Large intestine (tissue), 3 donors: ENCODE measurements at regions not wholly inside any gene's neighbourhood (a gene's known extent, or its start where the extent isn't known, plus 50 kb on each side); places are given as distances from the start of the nearest gene placed in this dataset.
"Not testable (repeated sequence)": the region's sequence is repeated elsewhere in the genome, so short reads cannot be mapped to it uniquely, and the experiment has no call there.

Source experiments
- DNase-seq, 2 donors: peaks; one replicate each; pipeline versions ENCODE4 v3.0.0 to v3.0.0-alpha.2; 2013
- H3K27ac ChIP-seq: one replicate; pipeline ENCODE4 v1.5.1; 2013; ENCODE audit warnings: low read length
- H3K27me3 ChIP-seq: 2 replicates; pipeline ENCODE4 v1.6.1; 2013; ENCODE audit warnings: low read length; ENCODE audit not compliant: control insufficient read depth, insufficient read depth
- H3K36me3 ChIP-seq: 2 replicates; pipeline ENCODE4 v1.6.1; 2013; ENCODE audit warnings: low read length; ENCODE audit not compliant: control insufficient read depth, insufficient read depth
- H3K4me1 ChIP-seq: one replicate; pipeline ENCODE4 v1.6.1; 2013; ENCODE audit warnings: low read length; ENCODE audit not compliant: control insufficient read depth, insufficient read depth
- H3K4me3 ChIP-seq: one replicate; pipeline ENCODE4 v1.5.1; 2013; ENCODE audit warnings: low read length
- H3K9me3 ChIP-seq: one replicate; pipeline ENCODE4 v1.6.1; 2013; ENCODE audit warnings: mild to moderate bottlenecking, low read depth, low read length, moderate library complexity; ENCODE audit not compliant: control insufficient read depth
- WGBS: methylation state at CpG from one replicate; pipeline ENCODE4 v1.1.5; 2013; ENCODE audit warnings: low lambda C conversion rate; ENCODE audit not compliant: insufficient coverage; 5-methylcytosine and 5-hydroxymethylcytosine counted together

DNA sequence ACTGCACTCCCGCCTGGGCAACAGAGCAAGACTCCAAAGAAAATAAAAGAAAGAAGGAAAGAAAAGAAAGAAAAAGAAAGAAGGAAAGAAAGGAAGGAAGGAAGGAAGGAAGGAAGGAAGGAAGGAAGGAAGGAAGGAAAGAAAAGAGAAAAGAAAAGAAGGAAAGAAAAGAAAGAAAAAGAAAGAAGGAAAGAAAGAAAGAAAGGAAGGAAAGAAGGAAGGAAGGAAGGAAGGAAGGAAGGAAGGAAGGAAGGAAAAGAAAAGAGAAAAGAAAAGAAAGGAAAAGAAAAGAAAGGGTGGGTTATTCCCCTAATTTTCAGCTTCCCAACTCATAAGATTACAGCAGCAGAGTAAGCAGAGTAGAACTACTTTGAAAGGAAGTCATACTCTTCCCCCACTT, 64.4 kb downstream of the TMEM200C start:
- not testable (repeated sequence) for H3K36me3 ChIP-seq, H3K4me3 ChIP-seq, H3K4me1 ChIP-seq, H3K9me3 ChIP-seq, DNase-seq, H3K27me3 ChIP-seq, H3K27ac ChIP-seq
- WGBS, result 100% methylated on average over 1 of the region's 1 CpG

DNA sequence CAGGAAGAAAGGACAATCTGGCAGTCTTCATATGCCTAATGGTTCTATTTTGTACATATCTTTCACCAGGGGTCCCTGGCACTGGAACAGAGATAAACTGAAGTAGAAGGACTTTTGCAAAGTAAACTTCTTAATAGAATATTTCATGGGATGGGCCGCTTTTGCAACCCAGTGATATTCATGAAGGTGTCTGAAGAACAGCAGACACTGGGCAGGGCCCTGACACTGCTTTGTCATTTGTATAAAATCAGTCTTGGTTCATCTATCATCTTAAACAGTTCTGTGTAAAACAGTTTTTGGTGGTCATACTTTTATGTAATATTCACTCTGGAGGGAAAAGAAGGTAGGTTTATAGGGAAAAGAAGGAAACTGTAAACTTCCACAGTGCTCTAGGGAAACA, 66.4 kb downstream of the TMEM200C start:
- no peak overlapping the region for H3K27ac ChIP-seq
- H3K27me3 ChIP-seq, result no peaks in the 10 kb centered on the region
- no peaks in the 10 kb centered on the region for H3K4me1 ChIP-seq
- no peaks in the 10 kb centered on the region for H3K9me3 ChIP-seq
- no peak for DNase-seq
- H3K4me3 ChIP-seq, result no peak overlapping the region
- WGBS, result no CpG with 5 or more reads among the region's 1 CpG
- no peaks in the 10 kb centered on the region for H3K36me3 ChIP-seq

DNA sequence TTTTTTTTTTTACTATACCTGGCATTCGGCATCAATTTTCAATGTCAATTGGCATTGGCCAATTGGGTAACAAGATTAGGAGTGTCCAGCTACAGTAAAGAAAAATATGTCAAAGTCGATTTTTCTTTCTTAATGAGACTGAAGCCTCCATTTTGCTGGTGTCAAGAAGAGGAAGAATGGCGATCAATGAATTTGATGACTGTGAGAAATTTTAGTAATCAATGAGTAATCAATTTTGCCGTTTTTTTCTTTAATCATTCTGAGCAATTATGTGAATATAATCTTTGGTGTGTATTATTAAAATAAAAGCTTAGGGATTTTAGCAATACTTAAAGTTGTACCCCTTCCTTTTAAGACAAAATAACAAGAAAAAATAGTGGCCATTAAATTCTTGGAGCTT, 69.7 kb downstream of the TMEM200C start:
- Histone ChIP-seq H3K9me3 (no peaks in the 10 kb centered on the region), H3K36me3 (no peaks in the 10 kb centered on the region), H3K27ac (no peak overlapping the region), H3K27me3 (no peaks in the 10 kb centered on the region), H3K4me3 (no peak overlapping the region), H3K4me1 (no peaks in the 10 kb centered on the region)
- 92% methylated on average over 2 of the region's 4 CpGs for WGBS
- no peak for DNase-seq

DNA sequence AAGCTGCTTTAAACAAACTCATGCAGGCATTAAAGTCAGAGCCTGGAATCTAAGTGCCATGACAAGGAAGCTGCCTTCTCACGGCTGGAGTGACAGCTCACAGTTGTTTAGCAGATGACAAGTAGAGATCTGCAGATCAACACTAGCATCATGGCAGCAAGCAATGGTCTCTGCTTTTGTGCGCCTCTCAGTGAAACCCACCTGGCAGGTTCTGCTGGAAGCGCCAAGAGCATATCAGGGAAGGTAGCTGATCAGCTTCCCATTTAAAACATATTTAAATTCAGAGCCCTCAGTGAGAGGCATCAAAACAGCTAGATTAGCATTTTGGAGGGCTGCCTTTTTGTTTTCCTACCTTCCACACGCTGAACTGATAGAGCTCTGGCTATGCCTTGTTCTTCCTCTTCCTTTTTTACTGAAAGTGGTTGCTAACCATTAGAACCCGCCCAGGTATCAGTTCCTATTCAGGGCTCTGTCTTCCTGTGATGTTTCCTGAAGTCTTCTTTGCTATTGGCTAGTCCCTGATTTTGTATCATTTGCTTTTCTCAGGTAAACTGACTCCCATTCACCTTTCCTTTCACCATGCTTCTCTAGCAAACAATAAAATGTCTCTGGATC, 70.8 kb downstream of the TMEM200C start:
- Histone ChIP-seq H3K27me3 (no peaks in the 10 kb centered on the region), H3K4me1 (no peaks in the 10 kb centered on the region), H3K4me3 (no peak overlapping the region), H3K27ac (no peak overlapping the region), H3K36me3 (no peaks in the 10 kb centered on the region), H3K9me3 (no peaks in the 10 kb centered on the region)
- no peak for DNase-seq
- 45% methylated on average over 2 of the region's 5 CpGs for WGBS

DNA sequence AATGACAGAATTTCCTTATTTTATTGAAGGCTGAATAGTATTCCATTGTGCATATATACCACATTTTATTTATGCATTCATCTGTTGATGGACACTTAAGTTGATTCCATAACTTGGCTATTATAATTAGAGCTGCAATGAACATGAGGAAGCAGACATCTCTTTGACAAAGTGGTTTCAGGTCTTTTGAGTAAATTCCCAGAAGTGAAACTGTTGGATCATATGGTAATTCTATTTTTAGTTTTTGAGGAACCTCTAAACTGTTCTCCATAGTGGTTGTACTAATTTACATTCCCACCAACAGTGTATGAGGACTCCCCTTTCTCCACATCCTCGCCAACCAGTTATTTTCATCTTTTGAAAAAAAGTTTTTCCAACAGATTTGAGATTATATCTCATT, 77.5 kb downstream of the TMEM200C start:
- 100% methylated on average over 1 of the region's 1 CpG for WGBS
- Histone ChIP-seq H3K36me3 (no peaks in the 10 kb centered on the region), H3K4me3 (no peak overlapping the region), H3K27ac (no peak overlapping the region), H3K27me3 (no peaks in the 10 kb centered on the region), H3K9me3 (no peaks in the 10 kb centered on the region), H3K4me1 (no peaks in the 10 kb centered on the region)
- no peak for DNase-seq

DNA sequence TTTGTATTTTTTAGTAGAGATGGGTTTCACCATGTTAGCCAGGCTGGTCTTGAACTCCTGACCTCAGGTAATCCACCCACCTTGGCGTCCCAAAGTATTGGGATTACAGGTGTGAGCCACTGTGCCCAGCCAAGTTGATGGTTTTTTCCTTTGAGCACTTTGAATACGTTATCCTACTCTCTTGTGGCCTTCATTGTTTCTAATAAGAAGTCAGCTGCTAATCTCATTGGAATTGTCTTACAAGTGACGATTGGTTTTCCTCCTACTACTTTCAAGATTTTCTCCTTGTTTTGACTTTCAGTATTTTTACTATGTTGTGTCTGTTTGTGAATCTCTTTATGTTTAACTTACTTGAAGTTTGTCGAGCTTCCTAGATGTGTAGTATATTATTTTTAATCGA, 88.5 kb downstream of the TMEM200C start:
- Histone ChIP-seq H3K36me3 (no peaks in the 10 kb centered on the region), H3K4me3 (no peak overlapping the region), H3K27me3 (no peaks in the 10 kb centered on the region), H3K4me1 (no peaks in the 10 kb centered on the region), H3K9me3 (no peaks in the 10 kb centered on the region), H3K27ac (no peak overlapping the region)
- WGBS, result 95% methylated on average over 3 of the region's 5 CpGs
- DNase-seq, result no peak

DNA sequence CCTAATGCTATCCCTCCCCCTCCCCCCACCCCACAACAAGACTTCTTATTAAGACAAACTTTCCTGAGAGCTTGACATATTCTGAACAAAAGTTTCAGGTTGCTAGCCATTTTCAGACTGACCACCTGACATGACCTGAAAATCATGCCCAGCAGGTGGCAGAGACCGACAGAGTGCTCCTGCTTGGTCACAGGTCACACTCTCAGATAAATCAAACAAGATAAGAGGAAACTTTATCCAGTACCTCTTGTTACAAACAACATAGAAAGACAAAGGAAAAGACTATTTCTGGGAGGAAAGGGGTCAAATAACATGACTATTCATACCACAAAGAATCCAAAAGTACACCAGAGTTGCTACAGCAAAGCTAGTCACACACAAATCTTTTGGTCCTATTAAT, 107.4 kb downstream of the TMEM200C start:
- Histone ChIP-seq H3K27ac (no peak overlapping the region), H3K27me3 (no peaks in the 10 kb centered on the region), H3K4me3 (no peak overlapping the region), H3K9me3 (no peaks in the 10 kb centered on the region), H3K4me1 (no peaks in the 10 kb centered on the region), H3K36me3 (no peaks in the 10 kb centered on the region)
- no CpG with 5 or more reads among the region's 1 CpG for WGBS
- DNase-seq, result no peak

DNA sequence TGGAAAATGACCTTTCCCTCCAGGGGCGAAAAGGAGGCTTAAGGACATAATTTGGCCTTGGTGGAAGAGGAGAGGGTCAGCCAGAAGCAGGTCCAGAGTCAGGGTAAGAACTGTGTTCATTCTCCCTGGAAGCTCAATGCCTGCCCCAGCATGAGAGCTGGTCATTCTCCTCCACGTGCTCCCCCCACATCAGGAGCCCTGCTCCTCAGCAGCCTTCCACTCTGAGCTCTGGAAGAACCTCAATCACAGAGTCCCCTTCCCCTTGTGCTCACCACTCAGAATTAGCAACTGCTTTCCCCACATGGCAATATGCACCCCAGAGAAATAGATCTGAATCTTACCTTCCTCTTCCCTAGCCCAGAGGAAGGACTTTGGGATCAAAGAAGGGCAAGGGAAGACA, 115.4 kb downstream of the TMEM200C start:
- H3K9me3 ChIP-seq, result no peaks in the 10 kb centered on the region
- no peaks in the 10 kb centered on the region for H3K36me3 ChIP-seq
- no peaks in the 10 kb centered on the region for H3K27me3 ChIP-seq
- H3K27ac ChIP-seq, result no peak overlapping the region
- whole genome bisulfite sequencing, result no CpG with 5 or more reads among the region's 2 CpGs
- H3K4me3 ChIP-seq, result no peak overlapping the region
- no peak for DNase-seq
- H3K4me1 ChIP-seq, result no peaks in the 10 kb centered on the region

DNA sequence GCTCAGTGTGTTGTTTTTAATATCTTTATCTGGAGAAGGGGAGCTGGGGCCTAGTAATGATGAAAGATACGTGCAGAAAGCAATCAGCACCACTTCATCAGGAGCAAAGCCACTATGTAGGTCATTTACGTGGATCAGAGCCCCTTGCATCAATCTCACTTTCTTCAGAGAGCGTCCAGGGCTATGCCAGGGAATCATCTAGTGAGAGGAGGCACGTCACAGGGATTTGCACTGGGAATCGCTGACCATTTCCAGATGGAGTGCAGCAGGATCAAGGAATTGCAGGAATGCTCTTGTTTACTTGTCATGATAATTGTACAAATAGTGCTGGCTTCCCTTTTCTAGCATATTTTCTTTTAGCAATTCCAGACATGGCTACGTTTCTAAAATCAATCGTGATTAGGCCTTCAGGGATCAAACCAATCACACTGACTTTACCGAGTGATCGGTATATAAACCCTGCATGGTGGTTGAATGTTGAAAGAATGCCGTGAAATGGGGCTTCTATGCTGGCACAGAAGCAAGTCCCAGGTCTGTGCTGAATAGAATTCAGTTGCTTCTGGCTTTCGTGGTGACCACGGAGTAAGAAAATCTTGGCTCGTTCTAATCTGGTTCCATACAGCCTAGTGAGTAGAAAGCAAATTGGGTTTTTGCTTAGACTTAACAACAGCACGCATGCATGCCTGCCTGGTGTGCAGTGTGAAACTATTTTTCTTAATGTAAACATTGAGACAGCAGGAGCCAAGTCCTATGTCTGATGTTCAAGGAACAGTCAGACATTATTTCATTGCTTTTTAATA, 122.8 kb downstream of the TMEM200C start:
- Histone ChIP-seq H3K27ac (no peak overlapping the region), H3K4me3 (no peak overlapping the region), H3K27me3 (peaks cover 2% of the 10 kb centered on the region), H3K36me3 (no peaks in the 10 kb centered on the region), H3K4me1 (no peaks in the 10 kb centered on the region), H3K9me3 (no peaks in the 10 kb centered on the region)
- 61% methylated on average over 3 of the region's 14 CpGs for WGBS
- DNase-seq, result no peak

DNA sequence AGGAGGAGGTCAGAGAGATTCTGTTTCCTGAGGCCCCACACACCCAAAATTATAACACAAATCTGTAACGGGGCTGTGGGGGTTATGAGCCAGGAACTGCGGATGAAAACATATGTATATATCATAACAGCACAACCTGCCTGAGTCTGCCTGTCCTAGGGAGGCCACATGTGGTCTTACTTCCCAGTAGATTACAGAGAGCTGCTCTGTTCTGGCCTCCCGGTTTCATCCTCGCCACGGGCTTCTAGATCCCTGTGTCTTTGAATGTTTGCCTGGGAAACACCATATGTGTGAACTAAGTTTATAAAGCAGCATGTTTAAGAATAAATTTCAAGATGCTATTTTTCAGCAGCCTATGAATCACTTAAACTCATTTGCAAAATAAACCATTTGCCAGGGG, 124.0 kb downstream of the TMEM200C start:
- DNase-seq, result no peak
- no CpG with 5 or more reads among the region's 5 CpGs for WGBS
- no peak overlapping the region for H3K4me3 ChIP-seq
- peaks cover 2% of the 10 kb centered on the region for H3K27me3 ChIP-seq
- H3K36me3 ChIP-seq, result no peaks in the 10 kb centered on the region
- no peaks in the 10 kb centered on the region for H3K9me3 ChIP-seq
- H3K4me1 ChIP-seq, result no peaks in the 10 kb centered on the region
- no peak overlapping the region for H3K27ac ChIP-seq

DNA sequence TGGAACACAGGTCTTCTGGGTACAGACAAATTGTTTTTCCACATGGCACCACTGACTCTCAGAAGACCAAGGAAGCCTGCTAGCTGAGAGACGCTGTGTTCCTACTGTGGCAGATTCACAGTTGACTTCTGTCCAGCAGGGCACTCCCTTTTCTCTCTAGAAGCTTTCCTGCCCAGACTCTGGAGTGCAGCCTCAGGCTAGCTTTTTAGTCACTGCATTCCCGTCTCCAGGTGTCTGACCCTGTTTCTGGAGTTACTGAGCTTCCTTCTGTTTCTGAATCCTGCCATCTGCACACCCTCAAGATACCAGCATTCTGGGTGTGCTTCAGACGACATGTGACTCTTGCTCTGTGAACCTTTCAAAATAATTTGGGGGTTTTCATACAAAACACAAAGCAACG, 125.1 kb downstream of the TMEM200C start:
- no peaks in the 10 kb centered on the region for H3K36me3 ChIP-seq
- no CpG with 5 or more reads among the region's 4 CpGs for WGBS
- no peak overlapping the region for H3K4me3 ChIP-seq

More for the DNA sequence above, 125.1 kb downstream of the TMEM200C start:
- no peaks in the 10 kb centered on the region for H3K4me1 ChIP-seq
- H3K9me3 ChIP-seq, result no peaks in the 10 kb centered on the region
- no peak overlapping the region for H3K27ac ChIP-seq
- H3K27me3 ChIP-seq, result peaks cover 2% of the 10 kb centered on the region
- no peak for DNase-seq
